ENCODE measurements at regions not wholly inside any gene's neighbourhood (a gene's known extent, or its start where the extent isn't known, plus 50 kb on each side); places are given as distances from the start of the nearest gene placed in this dataset.

DNA sequence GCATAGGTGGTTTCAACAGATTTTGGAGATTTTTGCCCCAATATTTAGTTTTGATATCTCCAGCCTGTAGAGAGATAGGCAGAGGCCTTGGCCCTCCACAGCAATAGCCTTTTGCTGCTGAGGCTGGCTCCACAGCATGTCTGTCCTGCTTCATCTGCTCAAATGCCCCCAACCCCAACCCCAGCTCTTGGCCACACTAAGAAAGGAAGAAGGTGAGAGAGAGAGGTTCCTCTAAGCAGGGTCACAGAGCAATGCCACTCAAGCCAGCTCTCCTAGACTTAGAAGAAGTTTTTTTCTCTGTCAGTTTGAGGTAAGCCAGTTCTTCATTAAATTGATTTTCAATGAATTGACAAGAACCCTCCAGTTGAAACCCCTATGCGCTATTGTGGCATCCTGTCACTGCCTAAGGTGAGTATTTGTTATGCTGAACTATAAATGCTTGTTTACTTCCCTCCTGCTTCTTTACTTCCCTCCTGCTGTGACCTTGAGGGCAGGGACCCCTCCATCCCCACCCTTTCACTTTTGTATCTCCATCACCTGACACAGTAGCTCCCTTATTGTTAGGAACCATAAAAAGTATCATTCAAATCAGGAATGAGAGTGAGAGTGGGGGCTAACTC lies 366.2 kb upstream of the CNR1 start:
- Histone ChIP-seq H3K9me3 (ENCODE audit: control insufficient read depth, low read length) (no peaks in the 10 kb centered on the region), H3K4me1 (ENCODE audit: control insufficient read depth, insufficient read depth, low read length, poor library complexity, severe bottlenecking) (no peaks in the 10 kb centered on the region), H3K4me3 (ENCODE audit: extremely low read depth, insufficient read depth, low read length, poor library complexity, severe bottlenecking) (no peak overlapping the region), H3K27ac (ENCODE audit: low read depth, low read length, severe bottlenecking) (no peak overlapping the region), H3K36me3 (ENCODE audit: control insufficient read depth, insufficient read depth, low read length) (no peaks in the 10 kb centered on the region)
- no CpG with 5 or more reads among the region's 1 CpG for WGBS, 2 experiments (ENCODE audit: insufficient coverage in 2 of 2)

DNA sequence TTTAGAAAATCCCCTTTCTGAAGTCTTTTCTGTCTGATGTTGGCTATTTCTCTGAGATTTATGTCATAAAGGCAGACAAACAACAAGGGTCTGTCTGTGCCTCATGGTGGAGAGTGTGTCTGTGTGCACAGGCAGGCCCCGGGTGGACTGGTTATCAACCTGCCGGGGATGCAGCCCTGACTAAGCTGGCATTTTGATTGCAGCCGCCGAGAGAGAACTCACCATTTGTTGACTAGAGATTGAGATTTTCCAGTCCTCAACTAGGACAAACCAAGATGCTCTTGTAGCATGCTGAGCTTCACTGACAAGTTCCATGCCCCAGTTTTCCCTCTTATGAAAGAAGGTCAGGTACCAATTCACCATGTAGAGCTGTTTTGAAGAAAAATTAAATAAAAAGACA lies 363.6 kb upstream of the CNR1 start:
- no peaks in the 10 kb centered on the region for H3K9me3 ChIP-seq (ENCODE audit: control insufficient read depth, low read length)
- WGBS, 2 experiments (ENCODE audit: insufficient coverage in 2 of 2), result 60 to 86% methylated on average over 1 to 2 of the region's 4 CpGs
- no peak overlapping the region for H3K4me3 ChIP-seq (ENCODE audit: extremely low read depth, insufficient read depth, low read length, poor library complexity, severe bottlenecking)
- H3K4me1 ChIP-seq (ENCODE audit: control insufficient read depth, insufficient read depth, low read length, poor library complexity, severe bottlenecking), result no peaks in the 10 kb centered on the region
- H3K27ac ChIP-seq (ENCODE audit: low read depth, low read length, severe bottlenecking), result no peak overlapping the region
- no peaks in the 10 kb centered on the region for H3K36me3 ChIP-seq (ENCODE audit: control insufficient read depth, insufficient read depth, low read length)

DNA sequence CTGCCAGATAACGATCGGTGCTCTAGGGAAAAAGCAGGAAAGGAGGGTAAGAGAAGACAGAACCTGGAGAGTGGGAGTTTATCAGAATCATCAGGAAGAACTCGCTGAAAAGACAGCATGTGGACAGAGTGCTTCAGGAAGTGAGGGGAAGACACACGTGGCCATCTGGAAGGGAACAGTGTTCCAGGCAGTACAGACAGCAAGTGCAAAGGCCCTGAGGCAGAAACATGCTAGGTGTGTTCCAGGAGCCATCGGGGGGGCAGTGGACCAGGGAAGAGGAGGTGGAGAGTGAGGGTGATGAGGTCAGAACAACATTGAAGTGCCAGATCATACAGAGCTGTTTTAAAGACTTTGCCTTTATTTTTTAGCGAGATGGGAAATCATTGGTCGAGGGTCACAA lies 354.3 kb upstream of the CNR1 start:
- no peaks in the 10 kb centered on the region for H3K4me1 ChIP-seq (ENCODE audit: control insufficient read depth, insufficient read depth, low read length, poor library complexity, severe bottlenecking)
- no peaks in the 10 kb centered on the region for H3K36me3 ChIP-seq (ENCODE audit: control insufficient read depth, insufficient read depth, low read length)
- no peak overlapping the region for H3K4me3 ChIP-seq (ENCODE audit: extremely low read depth, insufficient read depth, low read length, poor library complexity, severe bottlenecking)
- WGBS, 2 experiments (ENCODE audit: insufficient coverage in 2 of 2), result 91 to 92% methylated on average over 5 of the region's 7 CpGs
- no peaks in the 10 kb centered on the region for H3K9me3 ChIP-seq (ENCODE audit: control insufficient read depth, low read length)
- no peak overlapping the region for H3K27ac ChIP-seq (ENCODE audit: low read depth, low read length, severe bottlenecking)

DNA sequence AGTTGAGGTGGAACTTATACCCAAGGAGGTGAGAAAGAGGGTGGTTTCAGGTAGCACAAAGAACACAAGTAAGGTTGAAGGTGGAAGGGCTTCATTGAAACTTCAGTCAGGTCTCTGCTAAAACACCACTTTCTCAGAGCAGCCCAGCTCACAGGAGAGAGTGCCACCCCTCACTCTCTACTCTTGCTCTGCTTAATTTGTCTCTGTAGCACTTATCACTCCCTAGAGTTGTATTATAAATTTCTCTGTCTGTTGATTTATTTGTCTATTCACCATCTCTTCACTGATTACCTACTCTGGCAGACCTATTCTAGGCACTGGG lies 353.8 kb upstream of the CNR1 start:
- Histone ChIP-seq H3K9me3 (ENCODE audit: control insufficient read depth, low read length) (no peaks in the 10 kb centered on the region), H3K4me1 (ENCODE audit: control insufficient read depth, insufficient read depth, low read length, poor library complexity, severe bottlenecking) (no peaks in the 10 kb centered on the region), H3K27ac (ENCODE audit: low read depth, low read length, severe bottlenecking) (no peak overlapping the region), H3K36me3 (ENCODE audit: control insufficient read depth, insufficient read depth, low read length) (no peaks in the 10 kb centered on the region), H3K4me3 (ENCODE audit: extremely low read depth, insufficient read depth, low read length, poor library complexity, severe bottlenecking) (no peak overlapping the region)

DNA sequence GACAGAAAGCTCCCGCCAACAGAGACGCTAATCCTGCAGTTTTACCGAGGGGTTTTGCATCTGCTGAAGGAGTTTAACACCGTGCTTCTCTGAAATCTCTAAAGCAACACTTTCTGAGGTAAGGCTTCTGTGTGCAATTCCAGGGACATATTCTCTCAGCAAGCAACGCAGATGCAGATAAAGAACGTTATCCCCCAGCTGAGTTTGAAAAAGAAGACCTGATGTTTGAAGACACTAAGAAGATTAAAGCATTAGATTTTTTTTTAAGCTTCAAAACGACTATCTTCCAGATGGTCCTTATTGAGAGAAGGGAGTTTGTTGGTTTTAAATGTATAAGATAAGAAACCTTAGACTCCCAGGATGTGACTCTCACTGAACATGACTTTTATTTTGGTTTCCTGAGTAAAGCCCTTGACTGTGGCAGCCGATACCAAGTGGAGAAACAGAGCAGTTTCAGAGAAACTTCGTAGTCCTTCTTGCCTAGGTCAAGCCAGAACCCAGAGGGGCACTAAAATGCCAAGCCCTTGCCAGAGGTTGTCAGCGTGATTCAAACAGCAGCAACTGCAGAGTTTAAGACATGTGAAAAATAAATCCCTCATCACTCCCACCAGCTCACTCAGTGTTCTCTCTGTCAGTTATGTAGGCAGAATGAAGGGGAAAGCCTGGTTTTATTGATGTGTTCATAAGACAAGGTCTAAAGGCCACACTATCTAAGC lies 353.3 kb upstream of the CNR1 start:
- H3K27ac ChIP-seq (ENCODE audit: low read depth, low read length, severe bottlenecking), result peak overlapping the region; percentile 10
- H3K36me3 ChIP-seq (ENCODE audit: control insufficient read depth, insufficient read depth, low read length), result no peaks in the 10 kb centered on the region
- H3K4me1 ChIP-seq (ENCODE audit: control insufficient read depth, insufficient read depth, low read length, poor library complexity, severe bottlenecking), result no peaks in the 10 kb centered on the region
- 67 to 72% methylated on average over 8 of the region's 10 CpGs for WGBS, 2 experiments (ENCODE audit: insufficient coverage in 2 of 2)
- no peaks in the 10 kb centered on the region for H3K9me3 ChIP-seq (ENCODE audit: control insufficient read depth, low read length)
- H3K4me3 ChIP-seq (ENCODE audit: extremely low read depth, insufficient read depth, low read length, poor library complexity, severe bottlenecking), result no peak overlapping the region

DNA sequence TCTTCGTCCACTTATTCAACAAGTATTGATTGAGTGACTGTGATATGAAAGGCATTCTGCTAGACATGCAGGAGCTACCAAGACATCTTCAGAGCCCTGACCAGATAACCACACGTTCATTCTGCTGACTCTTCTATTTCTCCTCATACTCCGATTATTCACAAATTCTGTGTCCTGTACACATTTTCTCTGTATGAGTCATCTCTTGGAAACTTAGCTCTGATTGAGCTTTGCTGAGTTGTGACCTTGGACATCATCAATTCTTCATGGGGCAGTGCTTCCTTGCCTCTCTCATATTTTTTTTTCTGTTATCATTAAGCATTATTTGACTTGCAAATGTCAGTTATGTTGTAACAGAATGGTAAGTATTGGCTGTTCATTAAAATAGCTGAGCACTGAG lies 351.6 kb upstream of the CNR1 start:
- 79 to 89% methylated on average over 2 of the region's 3 CpGs for WGBS, 2 experiments (ENCODE audit: insufficient coverage in 2 of 2)
- H3K9me3 ChIP-seq (ENCODE audit: control insufficient read depth, low read length), result no peaks in the 10 kb centered on the region
- H3K27ac ChIP-seq (ENCODE audit: low read depth, low read length, severe bottlenecking), result no peak overlapping the region
- H3K36me3 ChIP-seq (ENCODE audit: control insufficient read depth, insufficient read depth, low read length), result no peaks in the 10 kb centered on the region
- H3K4me1 ChIP-seq (ENCODE audit: control insufficient read depth, insufficient read depth, low read length, poor library complexity, severe bottlenecking), result no peaks in the 10 kb centered on the region
- no peak overlapping the region for H3K4me3 ChIP-seq (ENCODE audit: extremely low read depth, insufficient read depth, low read length, poor library complexity, severe bottlenecking)

DNA sequence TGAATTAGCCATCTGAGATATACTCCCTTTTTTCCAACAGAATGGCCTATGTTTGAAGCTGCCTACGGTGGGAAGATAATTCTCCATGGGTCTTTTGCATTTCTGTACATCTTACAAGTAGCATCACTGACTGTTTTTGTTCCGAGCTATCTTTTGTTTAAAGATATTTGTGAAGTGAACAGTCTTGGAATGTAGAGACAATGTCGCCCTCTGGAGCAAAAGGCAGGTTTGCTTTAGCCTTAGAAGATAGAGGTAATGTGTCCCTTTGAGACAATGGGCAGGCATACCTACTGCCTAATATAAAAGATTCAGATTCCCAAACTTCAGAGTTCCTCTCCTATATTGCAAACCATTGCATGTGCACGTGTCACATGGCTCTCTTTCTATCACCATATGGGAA lies 347.8 kb upstream of the CNR1 start:
- Histone ChIP-seq H3K4me3 (ENCODE audit: extremely low read depth, insufficient read depth, low read length, poor library complexity, severe bottlenecking) (no peak overlapping the region), H3K4me1 (ENCODE audit: control insufficient read depth, insufficient read depth, low read length, poor library complexity, severe bottlenecking) (no peaks in the 10 kb centered on the region), H3K9me3 (ENCODE audit: control insufficient read depth, low read length) (no peaks in the 10 kb centered on the region), H3K36me3 (ENCODE audit: control insufficient read depth, insufficient read depth, low read length) (no peaks in the 10 kb centered on the region), H3K27ac (ENCODE audit: low read depth, low read length, severe bottlenecking) (no peak overlapping the region)
- 88 to 100% methylated on average over 1 to 2 of the region's 4 CpGs for WGBS, 2 experiments (ENCODE audit: insufficient coverage in 2 of 2)

DNA sequence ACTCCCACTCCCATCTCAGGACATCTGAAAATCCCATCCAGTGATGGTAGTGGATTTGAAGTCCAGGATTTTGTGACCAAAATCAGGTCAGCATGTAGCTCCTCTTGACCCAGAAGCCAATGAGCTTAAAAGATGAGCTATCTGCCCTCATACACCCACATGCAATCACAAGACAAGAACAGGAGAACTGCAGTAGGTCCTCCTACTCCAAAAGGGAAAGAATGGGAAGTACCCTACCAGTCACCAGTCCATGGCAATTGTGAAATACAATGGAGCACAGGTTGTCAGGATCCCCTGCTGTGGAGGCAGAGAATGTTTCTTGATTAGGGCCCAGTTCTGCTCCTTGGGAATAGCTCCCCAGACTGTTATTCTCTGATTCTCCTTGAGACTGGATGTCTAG lies 347.3 kb upstream of the CNR1 start:
- Histone ChIP-seq H3K9me3 (ENCODE audit: control insufficient read depth, low read length) (no peaks in the 10 kb centered on the region), H3K4me3 (ENCODE audit: extremely low read depth, insufficient read depth, low read length, poor library complexity, severe bottlenecking) (no peak overlapping the region), H3K4me1 (ENCODE audit: control insufficient read depth, insufficient read depth, low read length, poor library complexity, severe bottlenecking) (no peaks in the 10 kb centered on the region), H3K27ac (ENCODE audit: low read depth, low read length, severe bottlenecking) (no peak overlapping the region), H3K36me3 (ENCODE audit: control insufficient read depth, insufficient read depth, low read length) (no peaks in the 10 kb centered on the region)

DNA sequence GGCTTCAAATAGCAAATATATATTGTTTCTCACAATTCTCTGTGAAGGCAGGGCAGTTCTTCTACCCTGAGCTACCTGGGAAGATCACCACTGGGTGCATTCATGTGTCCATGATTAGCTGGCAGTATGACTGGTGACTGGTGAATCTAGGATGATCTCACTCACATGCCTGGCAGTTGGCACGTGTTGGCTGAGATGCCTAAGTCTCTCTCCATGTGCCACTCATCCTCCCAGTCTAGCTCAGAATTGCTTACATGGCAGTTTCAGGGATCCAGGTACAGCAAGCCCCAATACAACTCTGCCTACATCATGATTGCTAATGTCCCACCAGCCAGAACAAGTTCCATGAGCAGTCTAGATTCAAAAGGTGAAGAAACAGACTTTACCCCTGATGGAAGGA lies 346.8 kb upstream of the CNR1 start:
- H3K4me3 ChIP-seq (ENCODE audit: extremely low read depth, insufficient read depth, low read length, poor library complexity, severe bottlenecking), result no peak overlapping the region
- no peaks in the 10 kb centered on the region for H3K36me3 ChIP-seq (ENCODE audit: control insufficient read depth, insufficient read depth, low read length)
- no peaks in the 10 kb centered on the region for H3K9me3 ChIP-seq (ENCODE audit: control insufficient read depth, low read length)
- WGBS, 2 experiments (ENCODE audit: insufficient coverage in 2 of 2), result 90 to 100% methylated on average over 1 of the region's 1 CpG
- no peaks in the 10 kb centered on the region for H3K4me1 ChIP-seq (ENCODE audit: control insufficient read depth, insufficient read depth, low read length, poor library complexity, severe bottlenecking)
- no peak overlapping the region for H3K27ac ChIP-seq (ENCODE audit: low read depth, low read length, severe bottlenecking)

DNA sequence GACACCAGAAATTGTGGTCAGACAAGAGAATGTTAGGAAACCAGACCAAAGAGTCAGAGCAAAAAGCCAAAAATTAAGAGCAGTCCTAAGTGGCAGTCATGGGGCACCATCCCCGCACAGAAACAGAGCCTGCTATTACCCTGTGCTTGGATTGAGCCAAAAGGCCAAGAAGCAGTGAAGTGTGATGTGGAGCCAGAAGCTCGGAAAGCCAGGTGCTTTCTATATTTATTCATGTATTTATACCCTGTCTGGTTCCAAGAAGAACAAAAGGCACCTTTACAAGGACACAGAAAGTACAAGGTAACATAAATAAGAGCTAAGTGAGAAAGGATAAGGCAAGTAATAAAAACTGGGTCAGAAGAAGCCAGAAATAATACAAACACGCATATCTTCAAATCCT lies 336.2 kb upstream of the CNR1 start:
- no peak overlapping the region for H3K4me3 ChIP-seq (ENCODE audit: extremely low read depth, insufficient read depth, low read length, poor library complexity, severe bottlenecking)
- WGBS, 2 experiments (ENCODE audit: insufficient coverage in 2 of 2), result 91 to 100% methylated on average over 1 of the region's 3 CpGs
- no peak overlapping the region for H3K27ac ChIP-seq (ENCODE audit: low read depth, low read length, severe bottlenecking)
- no peaks in the 10 kb centered on the region for H3K36me3 ChIP-seq (ENCODE audit: control insufficient read depth, insufficient read depth, low read length)
- H3K4me1 ChIP-seq (ENCODE audit: control insufficient read depth, insufficient read depth, low read length, poor library complexity, severe bottlenecking), result peaks cover 11% of the 10 kb centered on the region
- H3K9me3 ChIP-seq (ENCODE audit: control insufficient read depth, low read length), result peaks cover 1% of the 10 kb centered on the region

DNA sequence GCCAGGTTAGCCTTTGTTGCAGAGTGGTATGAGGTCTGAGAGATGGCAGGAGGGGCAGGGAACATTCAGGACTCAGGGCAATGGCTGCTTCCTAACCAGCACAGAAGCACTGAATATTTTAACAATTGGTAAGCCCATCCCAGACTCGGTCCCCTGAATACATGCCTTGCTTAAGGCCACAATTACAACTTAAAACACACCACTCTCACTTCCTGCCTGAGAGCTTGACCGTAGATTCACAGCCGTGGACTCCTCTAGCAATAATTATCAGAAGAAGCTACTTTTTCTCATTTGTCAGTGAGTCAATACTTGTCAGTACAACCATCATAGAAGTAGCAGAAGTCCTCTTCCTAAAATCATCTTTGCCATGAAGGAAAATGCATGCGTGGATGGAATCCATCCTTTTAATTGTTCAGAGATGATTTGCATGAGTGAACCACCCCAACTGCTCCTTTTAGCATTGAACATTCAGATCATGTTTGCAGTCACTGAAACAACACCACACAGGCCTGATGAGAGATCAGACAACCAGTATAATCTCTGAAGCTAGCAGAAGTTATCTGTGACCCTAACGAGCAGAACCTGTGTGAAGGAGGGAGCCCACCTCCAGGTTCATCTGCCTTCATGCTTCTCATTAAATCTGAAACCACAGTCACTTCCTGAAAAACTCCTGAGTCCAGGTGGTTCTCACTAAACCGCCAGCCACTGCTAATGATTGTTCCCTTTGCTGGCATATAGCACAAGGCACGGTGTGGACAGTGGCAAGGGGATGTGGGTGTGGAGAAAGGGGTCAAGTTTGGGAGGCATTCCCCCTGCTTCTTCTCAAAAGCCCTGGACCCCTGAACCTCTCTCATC lies 333.9 kb upstream of the CNR1 start:
- Histone ChIP-seq H3K27ac (ENCODE audit: low read depth, low read length, severe bottlenecking) (no peak overlapping the region), H3K4me3 (ENCODE audit: extremely low read depth, insufficient read depth, low read length, poor library complexity, severe bottlenecking) (no peak overlapping the region), H3K4me1 (ENCODE audit: control insufficient read depth, insufficient read depth, low read length, poor library complexity, severe bottlenecking) (peaks cover 11% of the 10 kb centered on the region), H3K9me3 (ENCODE audit: control insufficient read depth, low read length) (no peaks in the 10 kb centered on the region), H3K36me3 (ENCODE audit: control insufficient read depth, insufficient read depth, low read length) (no peaks in the 10 kb centered on the region)
- WGBS, 2 experiments (ENCODE audit: insufficient coverage in 2 of 2), result 87 to 92% methylated on average over 4 to 6 of the region's 7 CpGs

Data from mesodermal cell (in vitro differentiated cells).